IPS-15b (cell line): ENCODE measurements at regions not wholly inside any gene's neighbourhood (a gene's known extent, or its start where the extent isn't known, plus 50 kb on each side); places are given as distances from the start of the nearest gene placed in this dataset.
"Not testable (repeated sequence)": the region's sequence is repeated elsewhere in the genome, so short reads cannot be mapped to it uniquely, and the experiment has no call there.

Experiments used
- H3K27me3 ChIP-seq: one replicate; pipeline ENCODE4 v1.6.1; 2013; ENCODE audit warnings: low read length; ENCODE audit not compliant: control insufficient read depth, insufficient read depth
- H3K36me3 ChIP-seq: one replicate; pipeline ENCODE4 v1.6.1; 2013; ENCODE audit warnings: low read length; ENCODE audit not compliant: control insufficient read depth, insufficient read depth
- H3K4me1 ChIP-seq: one replicate; pipeline ENCODE4 v1.6.1; 2013; ENCODE audit warnings: mild to moderate bottlenecking, low read length; ENCODE audit not compliant: control insufficient read depth, insufficient read depth
- H3K4me3 ChIP-seq: one replicate; pipeline ENCODE4 v1.5.1; 2013; ENCODE audit warnings: low read depth, low read length
- H3K9ac ChIP-seq: one replicate; pipeline ENCODE4 v1.6.1; 2013; ENCODE audit warnings: low read depth, mild to moderate bottlenecking, low read length
- H3K9me3 ChIP-seq: one replicate; pipeline ENCODE4 v1.6.1; 2013; ENCODE audit warnings: mild to moderate bottlenecking, low read length; ENCODE audit not compliant: control insufficient read depth, insufficient read depth

- H3K4me1 ChIP-seq = no peaks in the 10 kb centered on the region
- H3K9me3 ChIP-seq = no peaks in the 10 kb centered on the region
- H3K36me3 ChIP-seq = no peaks in the 10 kb centered on the region
- H3K27me3 ChIP-seq = no peaks in the 10 kb centered on the region
- no peak overlapping the region for H3K4me3 ChIP-seq
- H3K9ac ChIP-seq = no peak overlapping the region
These were observed 405.0 kb upstream of the GHITM start for GRCh38 chr10:83734278-83734677.

GRCh38 chr10:83736008-83736407 lies 403.3 kb upstream of the GHITM start:
- no peak overlapping the region for H3K4me3 ChIP-seq
- no peaks in the 10 kb centered on the region for H3K9me3 ChIP-seq
- H3K27me3 ChIP-seq = no peaks in the 10 kb centered on the region
- no peak overlapping the region for H3K9ac ChIP-seq
- H3K36me3 ChIP-seq = no peaks in the 10 kb centered on the region
- no peaks in the 10 kb centered on the region for H3K4me1 ChIP-seq

GRCh38 chr10:83750604-83751003 lies 388.7 kb upstream of the GHITM start:
- peaks cover 21% of the 10 kb centered on the region for H3K9me3 ChIP-seq
- H3K4me3 ChIP-seq = no peak overlapping the region
- no peaks in the 10 kb centered on the region for H3K27me3 ChIP-seq
- no peaks in the 10 kb centered on the region for H3K4me1 ChIP-seq
- H3K36me3 ChIP-seq = no peaks in the 10 kb centered on the region
- H3K9ac ChIP-seq = no peak overlapping the region

- Histone ChIP-seq H3K9me3 (peaks cover 21% of the 10 kb centered on the region), H3K36me3 (no peaks in the 10 kb centered on the region), H3K4me1 (no peaks in the 10 kb centered on the region), H3K9ac (no peak overlapping the region), H3K4me3 (no peak overlapping the region), H3K27me3 (peaks cover 18% of the 10 kb centered on the region)
These were observed 385.8 kb upstream of the GHITM start for GRCh38 chr10:83753490-83753889.

GRCh38 chr10:83754857-83755256 lies 384.5 kb upstream of the GHITM start:
- H3K9ac ChIP-seq = no peak overlapping the region
- H3K9me3 ChIP-seq = peaks cover 19% of the 10 kb centered on the region
- H3K4me1 ChIP-seq = no peaks in the 10 kb centered on the region
- H3K27me3 ChIP-seq = peaks cover 32% of the 10 kb centered on the region
- H3K4me3 ChIP-seq = no peak overlapping the region
- H3K36me3 ChIP-seq = no peaks in the 10 kb centered on the region

- Histone ChIP-seq H3K4me1 (peaks cover 7% of the 10 kb centered on the region), H3K4me3 (no peak overlapping the region), H3K9me3 (no peaks in the 10 kb centered on the region), H3K9ac (no peak overlapping the region), H3K36me3 (no peaks in the 10 kb centered on the region), H3K27me3 (peaks cover 76% of the 10 kb centered on the region)
These were observed 379.2 kb upstream of the GHITM start for GRCh38 chr10:83760142-83760541.

GRCh38 chr10:83764666-83765065 lies 374.6 kb upstream of the GHITM start:
- Histone ChIP-seq H3K4me3 (no peak overlapping the region), H3K27me3 (peaks cover 46% of the 10 kb centered on the region), H3K9me3 (no peaks in the 10 kb centered on the region), H3K4me1 (peaks cover 7% of the 10 kb centered on the region), H3K9ac (no peak overlapping the region), H3K36me3 (no peaks in the 10 kb centered on the region)

- Histone ChIP-seq H3K4me3 (no peak overlapping the region), H3K4me1 (peaks cover 4% of the 10 kb centered on the region), H3K27me3 (peaks cover 39% of the 10 kb centered on the region), H3K9me3 (no peaks in the 10 kb centered on the region), H3K9ac (no peak overlapping the region), H3K36me3 (no peaks in the 10 kb centered on the region)
These were observed 373.6 kb upstream of the GHITM start for GRCh38 chr10:83765731-83766130.

GRCh38 chr10:83769281-83769820 lies 370.0 kb upstream of the GHITM start:
- no peaks in the 10 kb centered on the region for H3K9me3 ChIP-seq
- no peaks in the 10 kb centered on the region for H3K36me3 ChIP-seq
- peaks cover 5% of the 10 kb centered on the region for H3K27me3 ChIP-seq
- H3K4me1 ChIP-seq = peaks cover 4% of the 10 kb centered on the region
- H3K9ac ChIP-seq = no peak overlapping the region
- H3K4me3 ChIP-seq = no peak overlapping the region

- not testable (repeated sequence) for H3K9me3 ChIP-seq, H3K27me3 ChIP-seq, H3K9ac ChIP-seq, H3K36me3 ChIP-seq, H3K4me1 ChIP-seq
- H3K4me3 ChIP-seq = peak overlapping the region; percentile 59
These were observed 352.6 kb upstream of the GHITM start for GRCh38 chr10:83786701-83787100.

- Histone ChIP-seq H3K4me1 (no peaks in the 10 kb centered on the region), H3K36me3 (no peaks in the 10 kb centered on the region), H3K27me3 (no peaks in the 10 kb centered on the region), H3K4me3 (no peak overlapping the region), H3K9me3 (no peaks in the 10 kb centered on the region), H3K9ac (no peak overlapping the region)
These were observed 337.3 kb upstream of the GHITM start for GRCh38 chr10:83801983-83802382.

- Histone ChIP-seq H3K27me3 (no peaks in the 10 kb centered on the region), H3K36me3 (no peaks in the 10 kb centered on the region), H3K4me1 (no peaks in the 10 kb centered on the region), H3K9ac (no peak overlapping the region), H3K4me3 (no peak overlapping the region), H3K9me3 (no peaks in the 10 kb centered on the region)
These were observed 332.6 kb upstream of the GHITM start for GRCh38 chr10:83806717-83807116.
